ENCODE measurements at regions not wholly inside any gene's neighbourhood (a gene's known extent, or its start where the extent isn't known, plus 50 kb on each side); places are given as distances from the start of the nearest gene placed in this dataset.
A peak's percentile ranks its signal among the peaks of the same experiment; 100 is the strongest.
"Not testable (repeated sequence)": the region's sequence is repeated elsewhere in the genome, so short reads cannot be mapped to it uniquely, and the experiment has no call there.

DNA sequence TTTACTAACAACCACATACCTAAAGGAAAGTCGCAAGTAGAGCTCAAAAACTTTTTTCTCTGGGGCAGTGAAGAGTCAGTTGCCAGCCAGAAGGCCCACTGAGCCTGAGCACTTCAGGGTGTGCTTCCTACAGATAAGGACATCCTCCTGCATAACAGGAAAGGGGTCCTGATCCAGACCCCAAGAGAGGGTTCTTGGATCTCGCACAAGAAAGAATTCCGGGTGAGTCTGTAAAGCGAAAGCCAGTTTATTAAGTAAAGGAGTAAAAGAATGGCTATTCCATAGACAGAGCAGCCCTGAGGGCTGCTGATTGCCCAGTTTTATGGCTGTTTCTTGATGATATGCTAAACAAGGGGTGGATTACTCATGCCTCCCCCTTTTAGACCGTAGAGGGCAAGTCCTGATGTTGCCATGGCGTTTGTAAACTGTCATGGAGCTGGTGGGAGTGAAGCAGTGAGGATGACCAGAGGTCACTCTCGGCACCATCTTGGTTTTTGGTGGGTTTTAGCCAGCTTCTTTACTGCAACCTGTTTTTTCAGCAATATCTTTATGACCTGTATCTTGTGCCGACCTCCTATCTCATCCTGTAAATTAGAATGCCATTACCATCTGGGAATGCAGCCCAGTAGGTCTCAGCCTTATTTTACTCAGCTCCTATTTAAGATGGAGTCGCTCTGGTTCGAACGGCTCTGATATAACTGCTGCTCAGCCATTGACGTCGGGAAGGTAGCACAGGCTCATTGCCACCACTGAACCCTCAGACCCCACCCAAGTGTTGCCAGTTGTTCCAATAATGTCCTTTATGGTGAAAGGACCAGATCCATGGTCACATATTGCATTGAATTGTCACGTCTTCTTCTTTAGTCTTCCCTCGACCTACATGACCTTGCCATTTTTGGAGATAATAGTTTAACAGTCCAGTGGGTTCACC, 96.6 kb upstream of the ERRFI1 start:
- ATAC-seq (ENCODE audit: insufficient number of reproducible peaks, low FRiP score, low read depth) (no peak), DNase-seq (ENCODE audit: low spot score) (no peak)
- H3K27me3 ChIP-seq (replicated peaks; ENCODE audit: insufficient read depth), result no peaks in the 10 kb centered on the region
- H3K4me1 ChIP-seq (ENCODE audit: control insufficient read depth in 1 of 2, low read depth in 2 of 2), result peaks cover 42 to 67% of the 10 kb centered on the region in 2 donors
- no peaks in the 10 kb centered on the region for H3K9me3 ChIP-seq
- no peak overlapping the region for H3K4me3 ChIP-seq
- H3K27ac ChIP-seq, result peak overlapping the region; percentile 94 to 96
- TF ChIP-seq, protein P1, sequence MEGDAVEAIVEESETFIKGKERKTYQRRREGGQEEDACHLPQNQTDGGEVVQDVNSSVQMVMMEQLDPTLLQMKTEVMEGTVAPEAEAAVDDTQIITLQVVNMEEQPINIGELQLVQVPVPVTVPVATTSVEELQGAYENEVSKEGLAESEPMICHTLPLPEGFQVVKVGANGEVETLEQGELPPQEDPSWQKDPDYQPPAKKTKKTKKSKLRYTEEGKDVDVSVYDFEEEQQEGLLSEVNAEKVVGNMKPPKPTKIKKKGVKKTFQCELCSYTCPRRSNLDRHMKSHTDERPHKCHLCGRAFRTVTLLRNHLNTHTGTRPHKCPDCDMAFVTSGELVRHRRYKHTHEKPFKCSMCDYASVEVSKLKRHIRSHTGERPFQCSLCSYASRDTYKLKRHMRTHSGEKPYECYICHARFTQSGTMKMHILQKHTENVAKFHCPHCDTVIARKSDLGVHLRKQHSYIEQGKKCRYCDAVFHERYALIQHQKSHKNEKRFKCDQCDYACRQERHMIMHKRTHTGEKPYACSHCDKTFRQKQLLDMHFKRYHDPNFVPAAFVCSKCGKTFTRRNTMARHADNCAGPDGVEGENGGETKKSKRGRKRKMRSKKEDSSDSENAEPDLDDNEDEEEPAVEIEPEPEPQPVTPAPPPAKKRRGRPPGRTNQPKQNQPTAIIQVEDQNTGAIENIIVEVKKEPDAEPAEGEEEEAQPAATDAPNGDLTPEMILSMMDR (IDR thresholded peaks at IDR 0.05), result no peak
- no peaks in the 10 kb centered on the region for H3K36me3 ChIP-seq

DNA sequence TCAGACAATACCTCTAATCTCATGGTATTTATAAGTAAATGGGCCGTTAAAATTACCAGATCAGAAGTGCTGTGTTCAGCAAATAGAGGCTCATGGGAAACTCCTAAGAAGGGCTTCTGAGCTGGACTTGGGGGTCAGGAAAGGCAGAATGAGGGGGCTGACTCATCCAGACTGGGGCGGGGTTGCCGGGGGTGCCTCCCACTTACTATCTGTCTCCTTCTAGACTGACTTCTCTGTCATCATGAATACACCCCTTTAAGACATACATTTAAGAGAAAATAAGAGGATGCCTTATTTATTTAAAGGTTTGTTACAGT, 96.0 kb upstream of the ERRFI1 start:
- peaks cover 45 to 67% of the 10 kb centered on the region in 2 donors for H3K4me1 ChIP-seq (ENCODE audit: control insufficient read depth in 1 of 2, low read depth in 2 of 2)
- DNase-seq (ENCODE audit: low spot score) (no peak), ATAC-seq (ENCODE audit: insufficient number of reproducible peaks, low FRiP score, low read depth) (no peak)
- TF ChIP-seq, protein P1 (IDR thresholded peaks at IDR 0.05), result no peak
- H3K36me3 ChIP-seq, result no peaks in the 10 kb centered on the region
- H3K27me3 ChIP-seq (replicated peaks; ENCODE audit: insufficient read depth), result no peaks in the 10 kb centered on the region
- H3K9me3 ChIP-seq, result no peaks in the 10 kb centered on the region
- H3K4me3 ChIP-seq, result peak overlapping the region; percentile 59
- H3K27ac ChIP-seq, result peak overlapping the region; percentile 94 to 96

DNA sequence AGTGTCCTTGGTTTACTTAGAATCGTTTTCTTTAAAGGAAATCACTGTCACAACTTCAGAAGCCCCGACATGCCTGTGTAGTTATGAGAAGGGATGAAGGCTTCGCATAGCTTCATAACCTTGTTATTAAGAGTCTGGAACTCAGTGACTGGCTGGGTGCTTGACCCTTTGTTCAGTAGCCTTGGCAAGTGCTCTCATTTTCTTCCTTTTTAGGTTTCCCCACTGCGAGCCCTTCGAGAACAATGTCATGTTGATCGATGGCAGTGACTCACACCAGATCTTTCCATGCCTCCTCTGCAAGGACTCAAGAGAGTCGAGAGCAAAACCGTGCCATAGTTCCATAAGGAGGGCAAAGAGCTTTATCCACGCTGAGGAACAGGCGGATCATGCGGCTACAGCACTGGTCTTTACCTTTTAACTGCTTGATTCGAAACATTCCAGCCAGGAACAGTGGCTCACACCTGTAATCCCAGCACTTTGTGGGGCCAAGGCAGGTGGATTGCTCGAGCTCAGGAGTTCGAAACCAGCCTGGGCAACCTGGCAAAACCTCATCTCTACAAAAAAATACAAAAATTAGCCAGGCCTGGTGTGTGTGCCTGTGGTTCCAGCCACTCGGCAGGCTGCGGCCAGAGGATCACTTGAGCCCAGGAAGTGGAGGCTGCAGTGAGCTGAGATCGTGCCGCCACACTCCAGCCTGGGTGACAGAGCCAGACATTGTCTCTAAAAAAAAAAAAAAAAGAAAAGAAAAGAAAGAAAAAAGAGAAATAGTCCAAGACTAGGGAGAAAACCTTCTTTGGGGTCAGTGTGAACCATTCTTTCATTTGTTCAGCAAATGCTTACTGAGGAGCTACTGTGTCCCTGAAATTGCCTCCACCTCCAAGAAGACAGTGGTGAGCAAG, 95.4 kb upstream of the ERRFI1 start:
- H3K9me3 ChIP-seq, result no peaks in the 10 kb centered on the region
- no peaks in the 10 kb centered on the region for H3K27me3 ChIP-seq (replicated peaks; ENCODE audit: insufficient read depth)
- H3K27ac ChIP-seq, result peak overlapping the region; percentile 94 to 96
- ATAC-seq (ENCODE audit: insufficient number of reproducible peaks, low FRiP score, low read depth) (peak; percentile 93), DNase-seq (ENCODE audit: low spot score) (peak; percentile 78)
- H3K36me3 ChIP-seq, result no peaks in the 10 kb centered on the region
- H3K4me3 ChIP-seq, result peak overlapping the region; percentile 59
- H3K4me1 ChIP-seq (ENCODE audit: control insufficient read depth in 1 of 2, low read depth in 2 of 2), result peaks cover 45 to 70% of the 10 kb centered on the region in 2 donors
- TF ChIP-seq, protein P1 (IDR thresholded peaks at IDR 0.05), result no peak

DNA sequence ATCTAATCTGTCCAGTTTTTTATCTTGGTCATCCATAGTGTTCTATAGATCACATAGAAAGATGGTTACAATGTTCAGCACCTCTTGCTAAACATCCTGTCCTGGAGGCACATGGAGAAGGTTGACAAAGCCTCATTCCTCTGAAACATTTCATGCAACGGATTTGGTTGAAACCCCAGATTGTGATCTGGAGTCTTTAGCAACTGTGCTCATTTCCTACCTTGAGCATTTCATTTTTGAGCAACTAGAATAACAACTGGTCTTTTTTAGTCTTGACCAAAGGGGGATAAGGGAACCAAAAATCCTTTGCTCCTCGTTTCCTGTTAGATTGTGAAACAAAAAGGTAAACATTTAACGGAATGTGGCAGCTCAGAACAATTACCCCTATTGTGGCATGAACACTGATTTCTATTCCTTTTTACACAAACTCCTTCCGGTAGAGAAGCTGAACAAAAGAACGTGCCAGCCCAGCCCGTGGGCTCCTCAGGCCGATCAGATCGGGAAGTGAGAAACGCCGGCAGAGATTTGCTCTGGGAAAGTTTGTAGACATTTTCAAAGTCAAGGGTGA, 94.7 kb upstream of the ERRFI1 start:
- H3K9me3 ChIP-seq, result no peaks in the 10 kb centered on the region
- TF ChIP-seq, protein P1 (IDR thresholded peaks at IDR 0.05), result no peak
- DNase-seq (ENCODE audit: low spot score) (no peak), ATAC-seq (ENCODE audit: insufficient number of reproducible peaks, low FRiP score, low read depth) (no peak)
- peak overlapping the region; percentile 59 for H3K4me3 ChIP-seq
- H3K36me3 ChIP-seq, result no peaks in the 10 kb centered on the region
- H3K27ac ChIP-seq, result peak overlapping the region; percentile 94 to 96
- no peaks in the 10 kb centered on the region for H3K27me3 ChIP-seq (replicated peaks; ENCODE audit: insufficient read depth)
- H3K4me1 ChIP-seq (ENCODE audit: control insufficient read depth in 1 of 2, low read depth in 2 of 2), result peaks cover 53 to 78% of the 10 kb centered on the region in 2 donors

DNA sequence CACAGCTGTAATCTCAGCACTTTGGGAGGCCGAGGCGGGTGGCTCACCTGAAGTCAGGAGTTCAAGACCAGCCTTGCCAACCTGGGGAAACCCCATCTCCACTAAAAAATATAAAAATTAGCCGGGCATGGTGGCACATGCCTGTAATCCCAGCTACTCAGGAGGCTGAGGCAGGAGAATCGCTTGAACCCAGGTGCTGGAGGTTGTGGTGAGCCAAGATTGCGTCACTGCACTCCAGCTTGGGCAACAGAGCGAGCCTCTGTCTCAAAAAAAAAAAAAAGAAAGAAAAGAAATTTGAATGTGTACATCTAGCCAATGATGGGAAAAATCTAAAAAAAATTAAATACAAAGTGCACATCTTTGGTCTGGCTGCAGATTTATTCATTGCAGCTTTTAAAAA, 92.6 kb upstream of the ERRFI1 start:
- H3K9me3 ChIP-seq; ATAC-seq (ENCODE audit: insufficient number of reproducible peaks, low FRiP score, low read depth); H3K4me3 ChIP-seq; H3K36me3 ChIP-seq; DNase-seq (ENCODE audit: low spot score); H3K27me3 ChIP-seq (replicated peaks; ENCODE audit: insufficient read depth): not testable (repeated sequence)
- Histone ChIP-seq H3K27ac (peak overlapping the region; percentile 94 to 96), H3K4me1 (ENCODE audit: control insufficient read depth in 1 of 2, low read depth in 2 of 2) (peaks cover 57 to 94% of the 10 kb centered on the region in 2 donors)

Measured in thoracic aorta (tissue), 2 donors.